PFSK-1 (cell line): ENCODE measurements at regions not wholly inside any gene's neighbourhood (a gene's known extent, or its start where the extent isn't known, plus 50 kb on each side); places are given as distances from the start of the nearest gene placed in this dataset.

Source experiments
- FOXP2 ChIP-seq: optimal IDR thresholded peaks from 2 replicates; pipeline ENCODE3; 2011; ENCODE audit warnings: borderline replicate concordance, control low read depth, inconsistent platforms; ENCODE audit not compliant: insufficient read depth; ENCODE audit errors: extremely low read length, extremely low read depth
- POLR2AphosphoS5 ChIP-seq: IDR thresholded peaks from 2 replicates; pipeline ENCODE4 v1.6.1; 2012; ENCODE audit warnings: low read depth, mild to moderate bottlenecking, control low read depth, low read length, moderate library complexity
- SIN3A ChIP-seq: IDR thresholded peaks from 2 replicates; pipeline ENCODE4 v1.6.1; 2012; ENCODE audit warnings: mild to moderate bottlenecking, low read length, moderate library complexity, borderline replicate concordance; ENCODE audit not compliant: insufficient read depth
- TAF1 ChIP-seq: IDR thresholded peaks from 2 replicates; pipeline ENCODE4 v1.6.1; 2012; ENCODE audit warnings: low read length, control low read depth, borderline replicate concordance; ENCODE audit not compliant: insufficient read depth
- TF ChIP-seq, protein P1 (sequence below), 2 experiments: IDR thresholded peaks; 2 replicates each; pipeline versions ENCODE4 v1.6.1 to v1.8.0; 2011 to 2012; ENCODE audit warnings: low read depth in 2 of 2, low read length in 2 of 2, control low read depth in 1 of 2, inconsistent platforms in 1 of 2, mild to moderate bottlenecking in 1 of 2, moderate library complexity in 1 of 2; ENCODE audit not compliant: insufficient read depth in 1 of 2

GRCh38 chr13:30141775-30142485 is 165.4 kb downstream of the KATNAL1 start:
- TF ChIP-seq POLR2AphosphoS5 (no peak), SIN3A (no peak), FOXP2 (no peak), TAF1 (no peak)
- TF ChIP-seq, protein P1, sequence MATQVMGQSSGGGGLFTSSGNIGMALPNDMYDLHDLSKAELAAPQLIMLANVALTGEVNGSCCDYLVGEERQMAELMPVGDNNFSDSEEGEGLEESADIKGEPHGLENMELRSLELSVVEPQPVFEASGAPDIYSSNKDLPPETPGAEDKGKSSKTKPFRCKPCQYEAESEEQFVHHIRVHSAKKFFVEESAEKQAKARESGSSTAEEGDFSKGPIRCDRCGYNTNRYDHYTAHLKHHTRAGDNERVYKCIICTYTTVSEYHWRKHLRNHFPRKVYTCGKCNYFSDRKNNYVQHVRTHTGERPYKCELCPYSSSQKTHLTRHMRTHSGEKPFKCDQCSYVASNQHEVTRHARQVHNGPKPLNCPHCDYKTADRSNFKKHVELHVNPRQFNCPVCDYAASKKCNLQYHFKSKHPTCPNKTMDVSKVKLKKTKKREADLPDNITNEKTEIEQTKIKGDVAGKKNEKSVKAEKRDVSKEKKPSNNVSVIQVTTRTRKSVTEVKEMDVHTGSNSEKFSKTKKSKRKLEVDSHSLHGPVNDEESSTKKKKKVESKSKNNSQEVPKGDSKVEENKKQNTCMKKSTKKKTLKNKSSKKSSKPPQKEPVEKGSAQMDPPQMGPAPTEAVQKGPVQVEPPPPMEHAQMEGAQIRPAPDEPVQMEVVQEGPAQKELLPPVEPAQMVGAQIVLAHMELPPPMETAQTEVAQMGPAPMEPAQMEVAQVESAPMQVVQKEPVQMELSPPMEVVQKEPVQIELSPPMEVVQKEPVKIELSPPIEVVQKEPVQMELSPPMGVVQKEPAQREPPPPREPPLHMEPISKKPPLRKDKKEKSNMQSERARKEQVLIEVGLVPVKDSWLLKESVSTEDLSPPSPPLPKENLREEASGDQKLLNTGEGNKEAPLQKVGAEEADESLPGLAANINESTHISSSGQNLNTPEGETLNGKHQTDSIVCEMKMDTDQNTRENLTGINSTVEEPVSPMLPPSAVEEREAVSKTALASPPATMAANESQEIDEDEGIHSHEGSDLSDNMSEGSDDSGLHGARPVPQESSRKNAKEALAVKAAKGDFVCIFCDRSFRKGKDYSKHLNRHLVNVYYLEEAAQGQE (IDR thresholded peaks at IDR 0.05; ENCODE audit: insufficient read depth in 1 of 2, low read depth in 2 of 2, low read length in 2 of 2) = no peak

DNA sequence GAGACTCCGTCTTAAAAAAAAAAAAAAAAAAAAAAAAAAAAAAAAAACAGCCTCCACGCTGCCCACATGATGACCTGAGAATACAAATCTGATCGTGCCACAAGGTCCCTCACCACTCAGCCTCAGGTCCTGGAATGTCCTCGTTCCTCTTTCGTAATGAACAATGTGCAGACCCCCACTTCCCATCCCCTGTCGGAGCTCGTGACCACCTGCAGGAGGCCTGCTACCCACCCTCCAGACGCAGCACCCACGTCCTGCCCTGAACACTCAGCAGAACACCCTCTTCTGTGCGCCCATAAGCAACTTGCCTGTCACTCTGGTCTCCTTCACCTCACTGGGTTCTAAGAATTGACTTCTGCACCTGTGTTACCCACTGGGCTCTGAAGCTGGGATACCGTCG is 166.4 kb downstream of the KATNAL1 start:
- no peak for TF ChIP-seq POLR2AphosphoS5
- TF ChIP-seq TAF1 = no peak
- TF ChIP-seq, protein P1 (IDR thresholded peaks at IDR 0.05; ENCODE audit: insufficient read depth in 1 of 2, low read depth in 2 of 2, low read length in 2 of 2) = no peak
- TF ChIP-seq FOXP2 = no peak
- TF ChIP-seq SIN3A = no peak

GRCh38 chr13:30138511-30138910 is 168.8 kb downstream of the KATNAL1 start:
- TF ChIP-seq POLR2AphosphoS5 (no peak), FOXP2 (no peak), SIN3A (no peak), TAF1 (no peak)
- TF ChIP-seq, protein P1 (IDR thresholded peaks at IDR 0.05; ENCODE audit: insufficient read depth in 1 of 2, low read depth in 2 of 2, low read length in 2 of 2) = no peak

GRCh38 chr13:30135868-30136267 is 171.5 kb downstream of the KATNAL1 start:
- TF ChIP-seq POLR2AphosphoS5 (no peak), TAF1 (no peak), FOXP2 (no peak), SIN3A (no peak)
- TF ChIP-seq, protein P1 (IDR thresholded peaks at IDR 0.05; ENCODE audit: insufficient read depth in 1 of 2, low read depth in 2 of 2, low read length in 2 of 2) = no peak

DNA sequence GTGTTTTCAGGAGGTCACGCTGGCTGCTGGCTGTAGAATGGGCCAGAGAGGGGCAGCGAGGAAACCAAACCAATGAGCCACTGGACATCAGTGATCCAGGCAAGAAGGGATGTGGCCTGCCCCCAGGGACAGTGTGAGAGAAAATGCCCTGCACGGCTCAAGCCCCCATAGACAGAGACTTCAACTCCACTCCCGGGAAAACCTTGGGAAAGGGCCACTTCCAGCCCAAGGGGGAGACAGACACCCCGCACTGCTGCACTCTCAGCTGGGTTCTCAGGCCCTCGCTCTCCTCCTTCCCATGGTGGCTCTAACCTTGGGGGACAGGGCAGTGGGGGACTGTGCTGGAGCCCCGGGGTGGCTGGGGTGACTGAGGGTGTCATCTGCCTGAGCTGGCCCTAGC is 172.0 kb downstream of the KATNAL1 start:
- no peak for TF ChIP-seq FOXP2

- TF ChIP-seq SIN3A = no peak
- TF ChIP-seq, protein P1 (IDR thresholded peaks at IDR 0.05; ENCODE audit: insufficient read depth in 1 of 2, low read depth in 2 of 2, low read length in 2 of 2) = no peak
- no peak for TF ChIP-seq TAF1
- TF ChIP-seq POLR2AphosphoS5 = no peak
- no peak for TF ChIP-seq FOXP2
Measured at GRCh38 chr13:30134578-30134977, 172.8 kb downstream of the KATNAL1 start.
